Astrocyte (in vitro differentiated cells and primary cell): ENCODE measurements at regions not wholly inside any gene's neighbourhood (a gene's known extent, or its start where the extent isn't known, plus 50 kb on each side); places are given as distances from the start of the nearest gene placed in this dataset.

Experiments
- CTCF ChIP-seq: IDR thresholded peaks from 2 replicates; pipeline ENCODE4 v1.5.1; 2011; ENCODE audit warnings: low read depth, mild to moderate bottlenecking, inconsistent platforms, low read length, moderate library complexity; ENCODE audit not compliant: insufficient read depth
- EZH2 ChIP-seq: IDR thresholded peaks from 2 replicates; pipeline ENCODE4 v1.6.1; 2012; ENCODE audit warnings: mild to moderate bottlenecking, low read length, inconsistent platforms; ENCODE audit not compliant: insufficient read depth

DNA sequence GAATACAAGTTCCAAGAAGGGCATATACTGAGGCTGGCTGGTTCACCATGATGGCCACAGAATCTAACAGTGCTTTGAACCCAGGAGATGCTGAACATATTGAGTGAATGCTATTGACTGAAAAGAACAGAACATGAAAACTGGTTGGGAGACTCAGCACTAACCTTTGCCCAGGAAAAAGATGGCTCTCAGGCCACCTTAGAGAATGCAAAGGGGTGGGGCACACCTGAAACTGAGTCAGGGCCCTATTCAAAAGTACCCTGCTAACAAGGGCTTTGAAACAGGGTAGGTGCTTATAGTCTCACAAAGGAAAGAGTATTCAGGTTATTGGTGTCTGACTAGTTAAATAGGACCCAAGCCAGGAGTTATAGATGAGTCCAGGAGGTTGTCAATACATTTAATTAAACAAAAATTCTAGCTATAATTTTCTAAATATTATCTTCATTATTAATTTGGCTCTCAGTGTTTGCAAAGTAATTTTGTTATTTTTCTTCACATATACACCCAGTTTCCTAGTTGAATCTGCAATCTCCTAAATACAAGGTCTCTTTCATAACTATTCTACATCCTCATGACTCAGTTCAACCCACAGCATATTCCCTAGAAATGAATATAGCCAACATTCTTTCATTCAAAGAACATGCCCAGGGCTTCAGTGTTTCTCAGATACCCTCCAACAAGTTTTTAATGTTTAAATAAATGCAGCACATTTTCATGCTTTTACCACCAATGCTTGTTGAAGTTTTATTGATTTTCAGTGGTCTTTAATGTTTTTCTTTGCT is 144.2 kb upstream of the RAPGEF2 start:
- TF ChIP-seq CTCF (no peak), EZH2 (no peak)
